Liver (tissue), 8 donors: ENCODE measurements at regions not wholly inside any gene's neighbourhood (a gene's known extent, or its start where the extent isn't known, plus 50 kb on each side); places are given as distances from the start of the nearest gene placed in this dataset.

ENCODE experiments used
- DNase-seq: peaks from one replicate; pipeline ENCODE4 v3.0.0-alpha.2; 2017; ENCODE audit warnings: low spot score
- H3K27ac ChIP-seq, 2 donors: one replicate each; pipeline ENCODE4 v1.7.0; 2013; ENCODE audit warnings: inconsistent platforms in 2 of 2, low read length in 2 of 2, control low read depth in 1 of 2, low read depth in 1 of 2, mild to moderate bottlenecking in 1 of 2
- H3K27me3 ChIP-seq, 4 donors: one replicate each; pipeline versions ENCODE4 v1.6.1 to v1.7.0; 2013; ENCODE audit warnings: low read length in 3 of 4, inconsistent platforms in 1 of 4, mild to moderate bottlenecking in 1 of 4, moderate library complexity in 1 of 4; ENCODE audit not compliant: control insufficient read depth in 4 of 4, insufficient read depth in 4 of 4
- H3K36me3 ChIP-seq, 4 donors: one replicate each; pipeline versions ENCODE4 v1.6.1 to v1.7.0; 2013; ENCODE audit warnings: low read length in 3 of 4, mild to moderate bottlenecking in 3 of 4, low read depth in 1 of 4, moderate library complexity in 1 of 4; ENCODE audit not compliant: control insufficient read depth in 4 of 4, insufficient read depth in 3 of 4
- H3K4me1 ChIP-seq, 4 donors: one replicate each; pipeline versions ENCODE4 v1.6.1 to v1.7.0; 2013; ENCODE audit warnings: low read length in 3 of 4, mild to moderate bottlenecking in 3 of 4, moderate library complexity in 1 of 4; ENCODE audit not compliant: control insufficient read depth in 4 of 4, insufficient read depth in 4 of 4
- H3K4me3 ChIP-seq, 3 donors: one replicate each; pipeline versions ENCODE4 v1.6.1 to v1.7.0; 2013; ENCODE audit warnings: low read length in 3 of 3, control low read depth in 1 of 3, low read depth in 1 of 3, mild to moderate bottlenecking in 1 of 3
- H3K9ac ChIP-seq, 2 donors: one replicate each; pipeline ENCODE4 v1.7.0; 2013; ENCODE audit warnings: low read length in 2 of 2, mild to moderate bottlenecking in 2 of 2, moderate library complexity in 2 of 2, control low read depth in 1 of 2, low read depth in 1 of 2
- H3K9me3 ChIP-seq, 4 donors: one replicate each; pipeline versions ENCODE4 v1.6.1 to v1.7.0; 2013; ENCODE audit warnings: low read length in 3 of 4; ENCODE audit not compliant: control insufficient read depth in 4 of 4
- EGR1 ChIP-seq, 2 donors: IDR thresholded peaks; 2 replicates each; pipeline ENCODE4 v1.6.1; 2016 to 2018; ENCODE audit warnings: antibody characterized with exemption in 2 of 2, low read depth in 2 of 2
- FOXA1 ChIP-seq: IDR thresholded peaks from 2 replicates; pipeline ENCODE4 v1.6.1; 2016; ENCODE audit warnings: antibody characterized with exemption
- HNF4G ChIP-seq: IDR thresholded peaks from 2 replicates; pipeline ENCODE4 v1.6.1; 2016; ENCODE audit warnings: antibody characterized with exemption
- JUND ChIP-seq, 2 donors: IDR thresholded peaks; 2 replicates each; pipeline ENCODE4 v1.6.1; 2016; ENCODE audit warnings: antibody characterized with exemption in 2 of 2
- TAF1 ChIP-seq: conservative IDR thresholded peaks from 2 replicates; pipeline ENCODE4 v1.6.1; 2016; ENCODE audit warnings: antibody characterized with exemption, mild to moderate bottlenecking
- YY1 ChIP-seq: IDR thresholded peaks from 2 replicates; pipeline ENCODE4 v1.6.1; 2016; ENCODE audit warnings: antibody characterized with exemption, mild to moderate bottlenecking
- WGBS: extraction: QIAGEN DNeasy Blood & Tissue Kit; methylation state at CpG from one replicate; pipeline ENCODE4 v1.1.7; 2013; 5-methylcytosine and 5-hydroxymethylcytosine counted together
- TF ChIP-seq, protein P1 (sequence below): fragments of 150-350 bp; IDR thresholded peaks from 2 replicates; pipeline ENCODE4 v1.5.1; 2017; ENCODE audit warnings: improper control_type of control experiment, low read depth, low read length; ENCODE audit not compliant: missing input control
- TF ChIP-seq, protein P2 (sequence below): IDR thresholded peaks from 2 replicates; pipeline ENCODE4 v1.6.1; 2016; ENCODE audit warnings: antibody characterized with exemption
- TF ChIP-seq, protein P3 (sequence below): IDR thresholded peaks from 2 replicates; pipeline ENCODE4 v1.6.1; 2016; ENCODE audit warnings: antibody characterized with exemption, mild to moderate bottlenecking
- TF ChIP-seq, protein P4 (sequence below): IDR thresholded peaks from 2 replicates; pipeline ENCODE4 v1.6.1; 2016; ENCODE audit warnings: antibody characterized with exemption
- TF ChIP-seq, protein P5 (sequence below): IDR thresholded peaks from 2 replicates; pipeline ENCODE4 v1.6.1; 2016; ENCODE audit warnings: antibody characterized with exemption
- donor health status: healthy.
- donor health status: healthy.
- donor health status: healthy.
- donor health status: healthy.
- donor health status: healthy.

DNA sequence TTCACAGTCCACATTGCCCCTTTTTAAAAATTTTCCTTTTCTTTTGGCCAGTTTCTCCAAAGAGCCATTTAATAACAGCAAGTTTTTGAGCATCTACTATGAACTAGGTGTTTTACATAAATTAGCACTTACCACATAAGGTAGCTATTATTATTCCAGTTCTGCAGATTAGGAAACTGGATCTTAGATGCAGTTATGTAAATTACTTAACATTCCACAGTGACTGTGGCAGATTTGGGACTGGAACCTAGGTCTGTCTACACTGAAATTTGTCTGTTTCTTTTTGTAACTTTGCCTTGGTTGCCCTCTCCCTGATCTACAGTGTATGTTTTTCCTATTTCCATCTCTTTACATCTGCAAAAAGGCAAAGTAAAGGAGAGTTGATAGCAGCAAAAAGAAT is 164.8 kb upstream of the ATP1B1 start (continued):
- TF ChIP-seq, protein P1, sequence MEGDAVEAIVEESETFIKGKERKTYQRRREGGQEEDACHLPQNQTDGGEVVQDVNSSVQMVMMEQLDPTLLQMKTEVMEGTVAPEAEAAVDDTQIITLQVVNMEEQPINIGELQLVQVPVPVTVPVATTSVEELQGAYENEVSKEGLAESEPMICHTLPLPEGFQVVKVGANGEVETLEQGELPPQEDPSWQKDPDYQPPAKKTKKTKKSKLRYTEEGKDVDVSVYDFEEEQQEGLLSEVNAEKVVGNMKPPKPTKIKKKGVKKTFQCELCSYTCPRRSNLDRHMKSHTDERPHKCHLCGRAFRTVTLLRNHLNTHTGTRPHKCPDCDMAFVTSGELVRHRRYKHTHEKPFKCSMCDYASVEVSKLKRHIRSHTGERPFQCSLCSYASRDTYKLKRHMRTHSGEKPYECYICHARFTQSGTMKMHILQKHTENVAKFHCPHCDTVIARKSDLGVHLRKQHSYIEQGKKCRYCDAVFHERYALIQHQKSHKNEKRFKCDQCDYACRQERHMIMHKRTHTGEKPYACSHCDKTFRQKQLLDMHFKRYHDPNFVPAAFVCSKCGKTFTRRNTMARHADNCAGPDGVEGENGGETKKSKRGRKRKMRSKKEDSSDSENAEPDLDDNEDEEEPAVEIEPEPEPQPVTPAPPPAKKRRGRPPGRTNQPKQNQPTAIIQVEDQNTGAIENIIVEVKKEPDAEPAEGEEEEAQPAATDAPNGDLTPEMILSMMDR, result no peak
- TF ChIP-seq YY1, result no peak
- no peak for TF ChIP-seq FOXA1
- no peak for TF ChIP-seq HNF4G

DNA sequence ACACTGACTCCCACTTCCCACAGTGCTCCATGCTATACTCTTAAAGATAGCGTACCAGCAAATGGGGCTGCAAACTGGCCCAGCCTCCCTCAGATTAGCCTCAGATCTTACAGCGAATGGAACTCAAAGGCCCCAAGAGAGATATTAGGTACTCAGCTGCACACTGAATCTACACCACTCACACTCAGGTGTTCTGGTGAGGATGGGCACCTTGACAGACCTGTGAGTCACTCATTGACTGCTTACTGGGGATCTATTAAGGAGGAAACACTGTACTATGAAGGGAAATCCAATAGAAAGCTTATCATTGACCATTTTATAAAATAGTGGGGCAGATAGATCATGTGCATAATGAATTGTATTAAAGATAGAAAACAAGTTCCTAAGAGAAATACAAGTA is 164.3 kb upstream of the ATP1B1 start:
- no peak overlapping the region for H3K27ac ChIP-seq
- TF ChIP-seq EGR1 (IDR thresholded peaks at IDR 0.05; ENCODE audit: low read depth in 2 of 2) (no peak), TAF1 (no peak), YY1 (no peak), JUND (IDR thresholded peaks at IDR 0.05) (no peak)
- TF ChIP-seq, protein P2, sequence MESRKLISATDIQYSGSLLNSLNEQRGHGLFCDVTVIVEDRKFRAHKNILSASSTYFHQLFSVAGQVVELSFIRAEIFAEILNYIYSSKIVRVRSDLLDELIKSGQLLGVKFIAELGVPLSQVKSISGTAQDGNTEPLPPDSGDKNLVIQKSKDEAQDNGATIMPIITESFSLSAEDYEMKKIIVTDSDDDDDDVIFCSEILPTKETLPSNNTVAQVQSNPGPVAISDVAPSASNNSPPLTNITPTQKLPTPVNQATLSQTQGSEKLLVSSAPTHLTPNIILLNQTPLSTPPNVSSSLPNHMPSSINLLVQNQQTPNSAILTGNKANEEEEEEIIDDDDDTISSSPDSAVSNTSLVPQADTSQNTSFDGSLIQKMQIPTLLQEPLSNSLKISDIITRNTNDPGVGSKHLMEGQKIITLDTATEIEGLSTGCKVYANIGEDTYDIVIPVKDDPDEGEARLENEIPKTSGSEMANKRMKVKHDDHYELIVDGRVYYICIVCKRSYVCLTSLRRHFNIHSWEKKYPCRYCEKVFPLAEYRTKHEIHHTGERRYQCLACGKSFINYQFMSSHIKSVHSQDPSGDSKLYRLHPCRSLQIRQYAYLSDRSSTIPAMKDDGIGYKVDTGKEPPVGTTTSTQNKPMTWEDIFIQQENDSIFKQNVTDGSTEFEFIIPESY, result no peak
- TF ChIP-seq, protein P3, sequence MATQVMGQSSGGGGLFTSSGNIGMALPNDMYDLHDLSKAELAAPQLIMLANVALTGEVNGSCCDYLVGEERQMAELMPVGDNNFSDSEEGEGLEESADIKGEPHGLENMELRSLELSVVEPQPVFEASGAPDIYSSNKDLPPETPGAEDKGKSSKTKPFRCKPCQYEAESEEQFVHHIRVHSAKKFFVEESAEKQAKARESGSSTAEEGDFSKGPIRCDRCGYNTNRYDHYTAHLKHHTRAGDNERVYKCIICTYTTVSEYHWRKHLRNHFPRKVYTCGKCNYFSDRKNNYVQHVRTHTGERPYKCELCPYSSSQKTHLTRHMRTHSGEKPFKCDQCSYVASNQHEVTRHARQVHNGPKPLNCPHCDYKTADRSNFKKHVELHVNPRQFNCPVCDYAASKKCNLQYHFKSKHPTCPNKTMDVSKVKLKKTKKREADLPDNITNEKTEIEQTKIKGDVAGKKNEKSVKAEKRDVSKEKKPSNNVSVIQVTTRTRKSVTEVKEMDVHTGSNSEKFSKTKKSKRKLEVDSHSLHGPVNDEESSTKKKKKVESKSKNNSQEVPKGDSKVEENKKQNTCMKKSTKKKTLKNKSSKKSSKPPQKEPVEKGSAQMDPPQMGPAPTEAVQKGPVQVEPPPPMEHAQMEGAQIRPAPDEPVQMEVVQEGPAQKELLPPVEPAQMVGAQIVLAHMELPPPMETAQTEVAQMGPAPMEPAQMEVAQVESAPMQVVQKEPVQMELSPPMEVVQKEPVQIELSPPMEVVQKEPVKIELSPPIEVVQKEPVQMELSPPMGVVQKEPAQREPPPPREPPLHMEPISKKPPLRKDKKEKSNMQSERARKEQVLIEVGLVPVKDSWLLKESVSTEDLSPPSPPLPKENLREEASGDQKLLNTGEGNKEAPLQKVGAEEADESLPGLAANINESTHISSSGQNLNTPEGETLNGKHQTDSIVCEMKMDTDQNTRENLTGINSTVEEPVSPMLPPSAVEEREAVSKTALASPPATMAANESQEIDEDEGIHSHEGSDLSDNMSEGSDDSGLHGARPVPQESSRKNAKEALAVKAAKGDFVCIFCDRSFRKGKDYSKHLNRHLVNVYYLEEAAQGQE, result no peak
- TF ChIP-seq, protein P4, sequence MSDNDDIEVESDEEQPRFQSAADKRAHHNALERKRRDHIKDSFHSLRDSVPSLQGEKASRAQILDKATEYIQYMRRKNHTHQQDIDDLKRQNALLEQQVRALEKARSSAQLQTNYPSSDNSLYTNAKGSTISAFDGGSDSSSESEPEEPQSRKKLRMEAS, result no peak
- TF ChIP-seq, protein P5, sequence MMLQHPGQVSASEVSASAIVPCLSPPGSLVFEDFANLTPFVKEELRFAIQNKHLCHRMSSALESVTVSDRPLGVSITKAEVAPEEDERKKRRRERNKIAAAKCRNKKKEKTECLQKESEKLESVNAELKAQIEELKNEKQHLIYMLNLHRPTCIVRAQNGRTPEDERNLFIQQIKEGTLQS, result no peak
- TF ChIP-seq, protein P1, result no peak
- 96% methylated on average over 2 of the region's 2 CpGs for WGBS
- H3K36me3 ChIP-seq, result no peaks in the 10 kb centered on the region
- DNase-seq, result no peak
- H3K9ac ChIP-seq, result no peak overlapping the region
- H3K4me3 ChIP-seq, result no peak overlapping the region
- no peaks in the 10 kb centered on the region for H3K27me3 ChIP-seq
- H3K9me3 ChIP-seq, result no peaks in the 10 kb centered on the region
- peaks cover 0 to 6% (median 4%) of the 10 kb centered on the region in 4 donors for H3K4me1 ChIP-seq
